H1 (cell line): ENCODE measurements at regions not wholly inside any gene's neighbourhood (a gene's known extent, or its start where the extent isn't known, plus 50 kb on each side); places are given as distances from the start of the nearest gene placed in this dataset.

Source experiments
- CTCF ChIA-PET: fragments of 300-600 bp; sonication (Branson Sonifier 250); formaldehyde crosslinking; loops from one replicate; lab custom pipeline; 2021; ENCODE audit not compliant: partially characterized antibody; lab: Charles Lee
- POLR2A ChIA-PET: fragments of 300-600 bp; sonication (Branson Sonifier 250); formaldehyde crosslinking; loops from one replicate; lab custom pipeline; 2021; ENCODE audit warnings: inconsistent platforms; ENCODE audit not compliant: partially characterized antibody; lab: Charles Lee
- DNase-seq, 2 experiments: peaks; one replicate each; pipeline versions ENCODE4 v3.0.0 to v3.0.0-alpha.2; 2010 to 2022; ENCODE audit warnings: low spot score in 2 of 2, low read depth in 1 of 2, mixed read lengths in 1 of 2
- FAIRE-seq: peaks from 2 replicates; lab custom pipeline; 2011; peaks lifted over from hg19 to GRCh38; lab: Jason Lieb, UNC
- H2AFZ ChIP-seq: 2 replicates; pipeline ENCODE4 v1.8.1; 2012; ENCODE audit warnings: low read length, inconsistent platforms
- H2AK5ac ChIP-seq: 2 replicates; pipeline ENCODE4 v1.6.1; 2013; ENCODE audit warnings: low read depth, low read length
- H2BK120ac ChIP-seq: replicated peaks from 2 replicates; pipeline ENCODE3; 2013; ENCODE audit warnings: low read depth, low read length, inconsistent platforms
- H2BK12ac ChIP-seq: 2 replicates; pipeline ENCODE4 v1.6.1; 2013; ENCODE audit warnings: low read depth, low read length
- H2BK15ac ChIP-seq: 2 replicates; pipeline ENCODE4 v1.6.1; 2013; ENCODE audit warnings: low read length
- H2BK20ac ChIP-seq: 2 replicates; pipeline ENCODE4 v1.6.1; 2013; ENCODE audit warnings: low read length
- H2BK5ac ChIP-seq: 2 replicates; pipeline ENCODE4 v1.6.1; 2013; ENCODE audit warnings: low read depth, low read length
- H3K14ac ChIP-seq: 2 replicates; pipeline ENCODE4 v1.6.1; 2013; ENCODE audit warnings: inconsistent platforms; ENCODE audit not compliant: insufficient read length
- H3K18ac ChIP-seq: 2 replicates; pipeline ENCODE4 v1.6.1; 2013; ENCODE audit warnings: low read length; ENCODE audit errors: extremely low read depth
- H3K23ac ChIP-seq: 2 replicates; pipeline ENCODE4 v1.6.1; 2013; ENCODE audit warnings: inconsistent platforms; ENCODE audit not compliant: insufficient read length
- H3K23me2 ChIP-seq: 2 replicates; pipeline ENCODE4 v1.6.1; 2013; ENCODE audit warnings: low read depth, low read length
- H3K27ac ChIP-seq: 2 replicates; pipeline ENCODE4 v1.6.1; 2011; ENCODE audit warnings: low read depth, low read length, inconsistent platforms
- H3K27me3 ChIP-seq, 4 experiments: replicated peaks in 1 of 4; 1 replicate in 1 of 4; 2 replicates in 3 of 4; pipeline versions ENCODE4 v1.6.1 to v1.8.1; 2011 to 2013; ENCODE audit warnings: low read length in 3 of 4, mild to moderate bottlenecking in 3 of 4, inconsistent platforms in 2 of 4, mixed read lengths in 2 of 4, moderate library complexity in 1 of 4; ENCODE audit not compliant: control insufficient read depth in 3 of 4, insufficient read depth in 3 of 4; ENCODE audit errors: extremely low read depth in 1 of 4
- H3K36me3 ChIP-seq, 4 experiments: 2 replicates each; pipeline versions ENCODE4 v1.6.1 to v1.8.1; 2011 to 2013; ENCODE audit warnings: mild to moderate bottlenecking in 4 of 4, low read length in 3 of 4, moderate library complexity in 2 of 4, control low read depth in 1 of 4, inconsistent platforms in 1 of 4; ENCODE audit not compliant: insufficient read depth in 4 of 4, control insufficient read depth in 2 of 4
- H3K4ac ChIP-seq: replicated peaks from 2 replicates; pipeline ENCODE3; 2013; ENCODE audit warnings: low read length, low read depth, mixed read lengths, inconsistent platforms; ENCODE audit not compliant: insufficient read length
- H3K4me1 ChIP-seq, 4 experiments: replicated peaks in 1 of 4; 1 replicate in 1 of 4; 2 replicates in 3 of 4; pipeline versions ENCODE4 v1.6.1 to v1.8.1; 2011 to 2013; ENCODE audit warnings: low read length in 3 of 4, inconsistent platforms in 2 of 4, mixed read lengths in 1 of 4; ENCODE audit not compliant: insufficient read depth in 4 of 4, control insufficient read depth in 3 of 4
- H3K4me2 ChIP-seq, 2 experiments: 2 replicates each; pipeline versions ENCODE4 v1.6.1 to v1.8.1; 2011 to 2013; ENCODE audit warnings: low read depth in 2 of 2, low read length in 2 of 2, control low read depth in 1 of 2, inconsistent platforms in 1 of 2, mild to moderate bottlenecking in 1 of 2; ENCODE audit not compliant: insufficient read depth in 1 of 2
- H3K4me3 ChIP-seq, 4 experiments: fragments of 200-600, 300-600 bp in 1 of 4; sonication (generic), shearing (Covaris generic), sonication (Bioruptor Twin) in 1 of 4; 2 replicates each; pipeline versions ENCODE4 v1.5.1 to v1.8.1; 2011 to 2016; ENCODE audit warnings: low read length in 4 of 4, low read depth in 3 of 4, control low read depth in 2 of 4, inconsistent platforms in 2 of 4, mild to moderate bottlenecking in 2 of 4, mixed read lengths in 1 of 4, moderate library complexity in 1 of 4; ENCODE audit not compliant: insufficient read depth in 2 of 4; ENCODE audit errors: extremely low read depth in 1 of 4
- H3K56ac ChIP-seq: replicated peaks from 2 replicates; pipeline ENCODE3; 2013; ENCODE audit warnings: low read depth, mild to moderate bottlenecking, mixed read lengths, low read length, inconsistent platforms; ENCODE audit not compliant: insufficient read length
- H3K79me1 ChIP-seq: 2 replicates; pipeline ENCODE4 v1.6.1; 2013; ENCODE audit warnings: low read depth, low read length, control low read depth
- H3K79me2 ChIP-seq, 2 experiments: 2 replicates each; pipeline versions ENCODE4 v1.6.1 to v1.8.1; 2012 to 2013; ENCODE audit warnings: low read length in 2 of 2, mild to moderate bottlenecking in 2 of 2, inconsistent platforms in 1 of 2; ENCODE audit not compliant: insufficient read depth in 2 of 2, control insufficient read depth in 1 of 2
- H3K9ac ChIP-seq, 4 experiments: replicated peaks in 1 of 4; 1 replicate in 1 of 4; 2 replicates in 3 of 4; pipeline versions ENCODE4 v1.6.1 to v1.8.1; 2011 to 2013; ENCODE audit warnings: low read depth in 3 of 4, low read length in 3 of 4, control low read depth in 2 of 4, mild to moderate bottlenecking in 2 of 4, moderate library complexity in 2 of 4, inconsistent platforms in 1 of 4; ENCODE audit errors: extremely low read depth in 1 of 4
- H3K9me3 ChIP-seq, 2 experiments: 2 replicates each; pipeline versions ENCODE4 v1.6.1 to v1.8.1; 2012 to 2013; ENCODE audit warnings: mild to moderate bottlenecking in 2 of 2, moderate library complexity in 2 of 2, control low read depth in 1 of 2, inconsistent platforms in 1 of 2, low read depth in 1 of 2, low read length in 1 of 2, mixed read lengths in 1 of 2; ENCODE audit not compliant: insufficient read depth in 2 of 2
- H4K20me1 ChIP-seq, 2 experiments: replicated peaks in 1 of 2; 2 replicates each; pipeline versions ENCODE3 to v1.8.1; 2011 to 2013; ENCODE audit warnings: inconsistent platforms in 2 of 2, low read length in 2 of 2, mild to moderate bottlenecking in 1 of 2; ENCODE audit not compliant: insufficient read depth in 2 of 2, control insufficient read depth in 1 of 2
- H4K5ac ChIP-seq: 2 replicates; pipeline ENCODE4 v1.6.1; 2013; ENCODE audit warnings: low read length, low read depth, mixed read lengths, inconsistent platforms; ENCODE audit not compliant: insufficient read length
- H4K8ac ChIP-seq: 2 replicates; pipeline ENCODE4 v1.8.0; 2013; ENCODE audit warnings: mild to moderate bottlenecking, moderate library complexity, low read length, inconsistent platforms; ENCODE audit not compliant: insufficient read depth; ENCODE audit errors: extremely low read depth
- H4K91ac ChIP-seq: replicated peaks from 2 replicates; pipeline ENCODE3; 2013; ENCODE audit warnings: low read length, mixed read lengths, inconsistent platforms; ENCODE audit not compliant: insufficient read length
- BACH1 ChIP-seq: IDR thresholded peaks from 2 replicates; pipeline ENCODE4 v1.6.1; 2012; ENCODE audit warnings: low read length, improper control_type of control experiment
- BCL11A ChIP-seq, 2 experiments: IDR thresholded peaks; one replicate each; pipeline ENCODE4 v1.6.1; 2011; ENCODE audit warnings: low read depth in 2 of 2, low read length in 2 of 2, mild to moderate bottlenecking in 2 of 2
- BRCA1 ChIP-seq: IDR thresholded peaks from 2 replicates; pipeline ENCODE4 v1.6.1; 2012; ENCODE audit warnings: low read depth, low read length, improper control_type of control experiment
- CBX8 ChIP-seq: fragments of 300-800, 300-1000 bp; sonication (generic); IDR thresholded peaks from 2 replicates; pipeline ENCODE4 v1.7.1; 2016; ENCODE audit warnings: low read depth, low read length, borderline replicate concordance
- CREB1 ChIP-seq: IDR thresholded peaks from 2 replicates; pipeline ENCODE4 v1.6.1; 2012; ENCODE audit warnings: inconsistent platforms
- JUND ChIP-seq: IDR thresholded peaks from 2 replicates; pipeline ENCODE4 v1.6.1; 2011; ENCODE audit warnings: mild to moderate bottlenecking, improper control_type of control experiment, low read length
- MAFK ChIP-seq: IDR thresholded peaks from 2 replicates; pipeline ENCODE4 v1.6.1; 2012; ENCODE audit warnings: low read depth, mild to moderate bottlenecking, improper control_type of control experiment, low read length
- NANOG ChIP-seq: IDR thresholded peaks from 2 replicates; pipeline ENCODE4 v1.6.1; 2011; ENCODE audit warnings: low read length, low read depth, mild to moderate bottlenecking, inconsistent platforms; ENCODE audit not compliant: insufficient read depth, poor library complexity, severe bottlenecking
- RXRA ChIP-seq: IDR thresholded peaks from 2 replicates; pipeline ENCODE4 v1.6.1; 2011; ENCODE audit warnings: low read depth, mild to moderate bottlenecking, low read length, moderate library complexity; ENCODE audit not compliant: insufficient read depth
- SP1 ChIP-seq: IDR thresholded peaks from 2 replicates; pipeline ENCODE4 v1.6.1; 2011; ENCODE audit warnings: low read depth, low read length
- SP2 ChIP-seq: IDR thresholded peaks from 2 replicates; pipeline ENCODE4 v1.6.1; 2012; ENCODE audit warnings: mild to moderate bottlenecking, low read length, inconsistent platforms
- SUZ12 ChIP-seq: fragments of 200-600 bp; sonication (generic); IDR thresholded peaks from 2 replicates; pipeline ENCODE4 v1.6.1; 2012; ENCODE audit warnings: mild to moderate bottlenecking, inconsistent platforms, low read length, moderate library complexity, mixed read lengths
- ZNF274 ChIP-seq: IDR thresholded peaks from 2 replicates; pipeline ENCODE4 v1.7.0; 2012; ENCODE audit warnings: low read length, borderline replicate concordance; ENCODE audit errors: extremely low read depth
- WGBS, 2 experiments: shearing (Covaris generic) in 1 of 2; methylation state at CpG; one replicate each; pipeline versions ENCODE4 v1.1.6 to v1.1.7; 2013 to 2015; ENCODE audit warnings: low lambda C conversion rate in 2 of 2, mixed read lengths in 2 of 2, inconsistent platforms in 1 of 2, low coverage in 1 of 2, missing lambda C conversion rate in 1 of 2; ENCODE audit not compliant: insufficient replicate concordance in 2 of 2, insufficient coverage in 1 of 2, insufficient read length in 1 of 2; ENCODE audit errors: extremely low coverage in 1 of 2, missing lambda C conversion rate in 1 of 2; 5-methylcytosine and 5-hydroxymethylcytosine counted together
- TF ChIP-seq, protein P1 (sequence below): IDR thresholded peaks from 2 replicates; pipeline ENCODE4 v1.6.1; 2011; ENCODE audit warnings: low read depth, mild to moderate bottlenecking, low read length; ENCODE audit not compliant: insufficient read depth
- TF ChIP-seq, protein P2 (sequence below): IDR thresholded peaks from 2 replicates; pipeline ENCODE4 v1.6.1; 2012; ENCODE audit warnings: inconsistent platforms

- Histone ChIP-seq H3K14ac (no peak overlapping the region), H3K79me1 (no peaks in the 10 kb centered on the region), H3K23ac (no peak overlapping the region), H2AFZ (no peak overlapping the region), H4K5ac (no peak overlapping the region), H2AK5ac (no peak overlapping the region), H2BK5ac (no peak overlapping the region), H3K9me3 (no peaks in the 10 kb centered on the region), H3K27ac (no peak overlapping the region), H2BK12ac (no peak overlapping the region), H3K27me3 (no peaks in the 10 kb centered on the region), H4K91ac (no peak overlapping the region), H2BK120ac (no peak overlapping the region), H3K4me3 (no peak overlapping the region), H3K4ac (no peak overlapping the region), H3K36me3 (no peaks in the 10 kb centered on the region), H2BK15ac (no peak overlapping the region), H3K4me2 (no peak overlapping the region), H3K56ac (no peak overlapping the region), H3K23me2 (no peaks in the 10 kb centered on the region), H3K18ac (no peak overlapping the region), H2BK20ac (no peak overlapping the region), H3K79me2 (peaks cover 0 to 21% of the 10 kb centered on the region in 2 experiments; a peak in 2 of 4 replicates), H4K20me1 (no peaks in the 10 kb centered on the region), H3K4me1 (no peaks in the 10 kb centered on the region), H3K9ac (no peak overlapping the region), H4K8ac (no peak overlapping the region)
- 90% methylated on average over 2 of the region's 2 CpGs; no CpG with 5 or more reads in 1 of the 2 experiments for WGBS, 2 experiments
- no peak for FAIRE-seq
- ChIA-PET CTCF (interaction anchor here (0.5 kb wide), 1 partner anchor 509 kb away, joined by 3 read pairs; no protein-coding TSS in a partner anchor), POLR2A (interaction anchor here (0.9 to 1.4 kb wide), 2 partner anchors 28 to 40 kb away, joined by 3 read pairs; no protein-coding TSS in a partner anchor)
- DNase-seq, result no peak
- no peak for TF ChIP-seq MAFK
- TF ChIP-seq SP1, result no peak
- no peak for TF ChIP-seq BACH1
- no peak for TF ChIP-seq BRCA1
- TF ChIP-seq, protein P1, sequence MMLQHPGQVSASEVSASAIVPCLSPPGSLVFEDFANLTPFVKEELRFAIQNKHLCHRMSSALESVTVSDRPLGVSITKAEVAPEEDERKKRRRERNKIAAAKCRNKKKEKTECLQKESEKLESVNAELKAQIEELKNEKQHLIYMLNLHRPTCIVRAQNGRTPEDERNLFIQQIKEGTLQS, result no peak
- no peak for TF ChIP-seq SP2
- no peak for TF ChIP-seq RXRA
- no peak for TF ChIP-seq NANOG
- TF ChIP-seq JUND, result no peak
- TF ChIP-seq, protein P2, sequence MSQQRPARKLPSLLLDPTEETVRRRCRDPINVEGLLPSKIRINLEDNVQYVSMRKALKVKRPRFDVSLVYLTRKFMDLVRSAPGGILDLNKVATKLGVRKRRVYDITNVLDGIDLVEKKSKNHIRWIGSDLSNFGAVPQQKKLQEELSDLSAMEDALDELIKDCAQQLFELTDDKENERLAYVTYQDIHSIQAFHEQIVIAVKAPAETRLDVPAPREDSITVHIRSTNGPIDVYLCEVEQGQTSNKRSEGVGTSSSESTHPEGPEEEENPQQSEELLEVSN, result no peak
- TF ChIP-seq SUZ12, result no peak
- TF ChIP-seq ZNF274, result no peak
- TF ChIP-seq BCL11A (IDR thresholded peaks at IDR 0.05; ENCODE audit: low read depth in 2 of 2, low read length in 2 of 2), result no peak
- no peak for TF ChIP-seq CBX8
- no peak for TF ChIP-seq CREB1
Measured at GRCh38 chr3:176354843-176355242, 842.4 kb downstream of the TBL1XR1 start.
